PC-9 (cell line): ENCODE measurements at regions not wholly inside any gene's neighbourhood (a gene's known extent, or its start where the extent isn't known, plus 50 kb on each side); places are given as distances from the start of the nearest gene placed in this dataset.

Experiments used
- BruUV-seq: library from RNA; stranded (reverse); fragments of 400-500 nt; replicated peaks from 2 replicates; lab custom pipeline; 2021; lab: Mats Ljungman, UMichigan
- CTCF ChIA-PET: fragments of 300-600 bp; sonication (Branson Sonifier 250); formaldehyde crosslinking; loops from one replicate; lab custom pipeline; 2022; ENCODE audit warnings: antibody characterized with exemption; lab: Charles Lee
- POLR2A ChIA-PET: fragments of 300-600 bp; sonication (Branson Sonifier 250); formaldehyde crosslinking; loops from one replicate; lab custom pipeline; 2022; ENCODE audit warnings: antibody characterized with exemption; ENCODE audit not compliant: unreplicated experiment; lab: Charles Lee
- DNase-seq, 2 experiments: peaks; one replicate each; pipeline versions ENCODE4 v3.0.0 to v3.0.0-alpha.2; 2015 to 2022; ENCODE audit warnings: mixed read lengths in 1 of 2
- H2AFZ ChIP-seq: fragments of 200-600 bp; sonication (generic); 2 replicates; pipeline ENCODE4 v1.8.1; 2017; ENCODE audit warnings: antibody characterized with exemption
- H3F3A ChIP-seq: fragments of 200-600 bp; sonication (generic); 2 replicates; pipeline ENCODE4 v1.8.1; 2017; ENCODE audit warnings: antibody characterized with exemption, mild to moderate bottlenecking, low read depth; ENCODE audit not compliant: insufficient read depth
- H3K27ac ChIP-seq: fragments of 200-600 bp; sonication (generic); 2 replicates; pipeline ENCODE4 v1.6.1; 2016; ENCODE audit warnings: mixed run types
- H3K27me3 ChIP-seq: fragments of 200-600 bp; sonication (generic); 2 replicates; pipeline ENCODE4 v1.6.1; 2016; ENCODE audit warnings: low read depth, mixed run types; ENCODE audit not compliant: insufficient read depth
- H3K36me3 ChIP-seq: fragments of 200-600 bp; sonication (generic); 2 replicates; pipeline ENCODE4 v1.6.1; 2016; ENCODE audit warnings: low read depth, mixed run types
- H3K4me1 ChIP-seq: fragments of 200-600 bp; sonication (generic); replicated peaks from 2 replicates; pipeline ENCODE4 v1.6.1; 2016; ENCODE audit warnings: mixed run types; ENCODE audit not compliant: insufficient read depth
- H3K4me2 ChIP-seq: fragments of 200-600 bp; sonication (generic); 2 replicates; pipeline ENCODE4 v1.6.1; 2017; ENCODE audit warnings: mixed run types
- H3K4me3 ChIP-seq: fragments of 200-600 bp; sonication (generic); 2 replicates; pipeline ENCODE4 v1.6.1; 2016; ENCODE audit warnings: mixed run types
- H3K79me2 ChIP-seq: fragments of 200-600 bp; sonication (generic); 2 replicates; pipeline ENCODE4 v1.6.1; 2017; ENCODE audit warnings: low read depth, mixed run types
- H3K9me2 ChIP-seq: fragments of 200-600 bp; sonication (generic); 2 replicates; pipeline ENCODE4 v1.8.1; 2017; ENCODE audit warnings: mild to moderate bottlenecking; ENCODE audit not compliant: insufficient read depth
- H3K9me3 ChIP-seq: fragments of 200-600 bp; sonication (generic); 2 replicates; pipeline ENCODE4 v1.8.1; 2016; ENCODE audit warnings: low read depth; ENCODE audit not compliant: insufficient read depth
- H4K20me1 ChIP-seq: fragments of 200-600 bp; sonication (generic); 2 replicates; pipeline ENCODE4 v1.8.1; 2017; ENCODE audit not compliant: insufficient read depth
- CTCF ChIP-seq: fragments of 200-600 bp; sonication (generic); conservative IDR thresholded peaks from 2 replicates; pipeline ENCODE4 v1.6.1; 2017; ENCODE audit warnings: mixed run types, antibody characterized with exemption, mild to moderate bottlenecking, moderate library complexity
- EZH2 ChIP-seq: fragments of 200-600 bp; sonication (generic); IDR thresholded peaks from 2 replicates; pipeline ENCODE4 v1.8.0; 2017; ENCODE audit warnings: antibody characterized with exemption, low read depth
- intact Hi-C: fragments of 100-400 bp; cut with micrococcal nuclease; formaldehyde crosslinking; loops from one replicate; pipeline ENCODE4 v1.10.0; 2022; ENCODE audit not compliant: unreplicated experiment

GRCh38 chr4:171353535-171353934 is 459.7 kb upstream of the GALNTL6 start:
- intact Hi-C loops: no loop called here
- no peak overlapping the region for H2AFZ ChIP-seq
- no peak overlapping the region for H3K27ac ChIP-seq
- no peaks in the 10 kb centered on the region for H3K9me2 ChIP-seq
- TF ChIP-seq CTCF (no peak), EZH2 (no peak)
- H3F3A ChIP-seq: no peaks in the 10 kb centered on the region
- no peak overlapping the region for H3K4me3 ChIP-seq
- H3K27me3 ChIP-seq: no peaks in the 10 kb centered on the region
- DNase-seq: no peak
- no TSS peak for BruUV-seq
- no peak overlapping the region for H3K4me2 ChIP-seq
- H3K9me3 ChIP-seq: no peaks in the 10 kb centered on the region
- H3K36me3 ChIP-seq: no peaks in the 10 kb centered on the region
- no peaks in the 10 kb centered on the region for H4K20me1 ChIP-seq
- no peaks in the 10 kb centered on the region for H3K79me2 ChIP-seq
- ChIA-PET CTCF (interaction anchor here (0.7 kb wide), 1 partner anchor 365 kb away, joined by 4 read pairs; no protein-coding TSS in a partner anchor), POLR2A (interaction anchor here (0.6 kb wide), 1 partner anchor 17 kb away, joined by 3 read pairs; no protein-coding TSS in a partner anchor)
- H3K4me1 ChIP-seq: no peaks in the 10 kb centered on the region

DNA sequence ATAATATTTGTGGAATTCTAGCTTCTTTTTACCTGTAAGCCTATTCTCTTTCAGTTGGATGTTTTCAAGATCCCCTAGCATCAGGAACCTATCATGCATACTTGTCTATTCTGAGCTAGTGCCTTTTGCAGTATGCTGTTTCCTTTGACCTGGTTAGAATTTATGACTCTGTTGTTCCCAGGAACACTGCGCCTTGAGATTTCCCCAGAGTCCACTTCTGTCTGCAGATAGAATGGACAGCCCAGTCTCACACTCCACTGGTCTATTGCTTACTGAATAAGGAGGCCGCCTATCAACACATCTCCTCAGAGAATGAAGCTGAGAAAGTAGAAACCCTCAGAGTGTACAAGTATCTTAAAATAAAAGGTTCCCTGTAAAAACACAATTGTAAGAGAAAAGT is 465.1 kb upstream of the GALNTL6 start:
- DNase-seq: no peak
- BruUV-seq: no TSS peak
- Histone ChIP-seq H3K4me2 (no peak overlapping the region), H3K9me3 (no peaks in the 10 kb centered on the region), H3K4me1 (no peaks in the 10 kb centered on the region), H3K36me3 (no peaks in the 10 kb centered on the region), H3K4me3 (no peak overlapping the region), H2AFZ (no peak overlapping the region), H3K27ac (no peak overlapping the region), H3F3A (no peaks in the 10 kb centered on the region), H4K20me1 (no peaks in the 10 kb centered on the region), H3K79me2 (no peaks in the 10 kb centered on the region), H3K27me3 (no peaks in the 10 kb centered on the region), H3K9me2 (no peaks in the 10 kb centered on the region)
- CTCF ChIA-PET: no interaction called here
- TF ChIP-seq EZH2 (no peak), CTCF (no peak)
- POLR2A ChIA-PET: no interaction called here
- intact Hi-C loops: no loop called here

DNA sequence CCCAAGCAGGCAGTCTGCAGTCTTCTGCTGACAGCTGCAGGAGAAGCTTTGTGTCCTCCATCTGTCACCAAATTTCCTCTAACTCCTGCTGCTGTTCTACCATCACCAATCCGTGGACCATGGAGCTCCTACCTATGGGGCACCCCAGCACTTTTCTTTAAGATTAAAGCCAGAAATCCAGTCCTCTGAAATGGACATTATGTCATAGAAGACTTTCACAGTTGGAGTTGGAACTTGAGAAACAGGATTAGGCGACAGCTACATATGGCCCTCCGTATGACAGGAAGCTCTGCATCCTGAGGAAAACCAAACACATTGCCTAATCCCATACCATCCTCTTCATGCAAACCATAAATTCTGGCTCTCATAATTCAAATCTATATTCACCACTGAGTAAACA is 470.6 kb upstream of the GALNTL6 start:
- Histone ChIP-seq H3K4me1 (no peaks in the 10 kb centered on the region), H4K20me1 (no peaks in the 10 kb centered on the region), H3K9me3 (no peaks in the 10 kb centered on the region), H3K27me3 (no peaks in the 10 kb centered on the region), H3F3A (no peaks in the 10 kb centered on the region), H3K9me2 (no peaks in the 10 kb centered on the region), H3K79me2 (no peaks in the 10 kb centered on the region), H2AFZ (no peak overlapping the region), H3K27ac (no peak overlapping the region), H3K4me2 (no peak overlapping the region), H3K4me3 (no peak overlapping the region), H3K36me3 (no peaks in the 10 kb centered on the region)
- DNase-seq: no peak
- no TSS peak for BruUV-seq
- intact Hi-C loops: no loop called here
- TF ChIP-seq EZH2 (no peak), CTCF (no peak)
- ChIA-PET POLR2A (no interaction called here), CTCF (no interaction called here)
